RPMI8226 (cell line): ENCODE measurements at regions not wholly inside any gene's neighbourhood (a gene's known extent, or its start where the extent isn't known, plus 50 kb on each side); places are given as distances from the start of the nearest gene placed in this dataset.
"Not testable (repeated sequence)": the region's sequence is repeated elsewhere in the genome, so short reads cannot be mapped to it uniquely, and the experiment has no call there.

Experiments used
- DNase-seq: peaks from one replicate; pipeline ENCODE4 v3.0.0-alpha.2; 2015

GRCh38 chr2:100704711-100705110, 115.2 kb upstream of the NPAS2 start:
- no peak for DNase-seq

DNA sequence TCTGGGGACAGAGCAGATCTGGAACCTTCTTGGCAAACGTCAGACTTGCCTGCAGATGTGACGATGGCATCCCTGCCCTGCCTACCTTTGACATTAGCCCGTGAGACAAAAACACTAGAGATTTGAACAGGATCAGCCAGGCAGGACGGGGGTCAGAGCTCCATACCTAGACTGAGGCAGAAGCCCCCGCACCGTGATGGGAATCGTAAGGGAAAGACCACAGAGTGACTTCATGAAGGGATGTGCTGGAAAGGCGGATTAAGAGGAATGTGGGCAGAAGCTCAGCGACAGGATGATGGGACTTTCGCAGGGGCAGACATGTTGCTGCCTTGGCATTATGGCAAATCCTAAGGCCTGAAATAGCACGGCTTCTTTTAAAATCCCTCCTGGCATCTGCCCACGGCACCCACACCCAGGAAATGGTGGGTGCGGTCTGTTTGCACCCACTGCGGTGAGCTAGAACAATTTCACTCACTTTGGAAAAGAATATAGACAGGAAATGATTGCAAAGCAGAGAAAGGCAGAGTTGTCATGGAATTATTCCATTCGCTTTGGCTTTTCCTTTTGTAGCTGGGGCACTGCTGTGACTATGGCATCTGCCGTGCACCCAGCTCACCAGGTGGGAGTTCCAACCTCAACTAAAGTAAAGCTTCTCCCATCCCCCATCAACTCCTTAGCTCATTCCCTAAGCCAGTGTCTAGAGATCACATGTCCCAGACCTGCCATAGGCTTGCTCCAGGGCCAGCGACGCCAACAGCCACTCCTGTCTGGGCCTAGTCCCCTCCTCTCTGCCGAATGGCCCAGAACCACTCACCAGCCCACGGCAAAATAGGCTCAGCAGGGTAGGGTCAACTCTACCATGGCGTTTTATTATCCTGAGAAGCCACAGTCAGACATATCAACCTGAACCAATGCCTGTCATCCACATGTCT, 112.7 kb upstream of the NPAS2 start:
- DNase-seq = no peak

DNA sequence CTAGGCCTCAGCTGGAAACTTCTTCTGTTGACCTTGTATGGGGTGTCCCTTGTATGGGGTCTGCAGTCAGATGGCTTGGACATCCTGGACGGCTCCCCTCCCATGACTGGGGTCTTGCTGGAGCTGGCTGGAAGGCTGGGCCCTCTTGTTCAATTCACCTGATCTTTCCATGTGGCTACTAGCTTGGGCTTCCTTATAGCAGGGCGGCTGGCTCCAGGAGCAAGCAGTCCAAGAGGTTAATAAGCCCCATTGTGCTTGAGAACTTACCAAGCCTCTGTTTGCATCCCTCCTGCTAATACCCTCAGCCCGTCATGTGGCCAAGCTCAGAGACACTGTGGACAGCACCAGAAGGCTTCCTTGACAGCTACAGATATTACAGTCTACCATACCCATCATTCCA, 111.6 kb upstream of the NPAS2 start:
- no peak for DNase-seq

GRCh38 chr2:100713106-100713505, 106.8 kb upstream of the NPAS2 start:
- DNase-seq = no peak

DNA sequence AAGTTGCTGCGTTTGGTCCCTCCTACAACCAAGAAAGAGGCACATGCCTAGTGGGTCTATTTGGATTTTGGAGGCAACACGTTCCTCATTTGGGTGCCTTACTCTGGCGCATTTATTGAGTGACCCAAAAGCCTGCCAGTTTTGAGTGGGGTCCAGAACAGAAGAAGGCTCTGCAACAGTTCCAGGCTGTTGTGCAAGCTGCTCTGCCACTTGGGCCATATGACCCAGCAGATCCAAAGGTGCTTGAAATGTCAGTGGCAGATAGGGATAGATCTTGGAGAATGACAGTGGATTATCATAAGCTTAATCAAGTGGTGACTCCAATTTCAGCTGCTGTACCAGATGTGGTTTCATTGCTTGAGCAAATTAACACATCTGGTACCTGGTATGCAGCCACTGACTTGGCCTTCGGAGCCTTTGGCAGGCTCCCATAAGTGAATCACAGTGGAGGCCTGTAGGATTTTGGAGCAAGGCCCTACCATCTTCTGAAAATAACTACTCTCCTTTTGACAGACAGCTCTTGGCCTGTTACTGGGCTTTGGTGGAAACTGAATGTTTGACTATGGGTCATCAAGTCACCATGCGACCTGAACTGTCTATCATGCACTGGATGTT, 105.4 kb upstream of the NPAS2 start:
- DNase-seq = not testable (repeated sequence)

DNA sequence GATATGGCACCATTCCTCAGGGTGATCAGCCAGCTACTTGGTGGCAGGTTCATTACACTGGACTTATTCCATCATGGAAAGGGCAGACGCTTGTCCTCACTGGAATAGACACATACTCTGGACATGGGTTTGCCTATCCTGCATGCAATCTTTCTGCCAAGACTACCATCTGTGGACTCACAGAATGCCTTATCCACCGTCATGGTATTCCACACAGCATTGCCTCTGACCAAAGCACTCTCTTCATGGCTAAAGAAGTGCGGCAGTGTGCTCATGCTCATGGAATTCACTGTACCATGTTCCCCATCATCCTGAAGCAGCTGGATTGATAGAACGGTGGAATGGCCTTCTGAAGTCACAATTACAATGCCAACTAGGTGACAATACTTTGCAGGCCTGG, 104.1 kb upstream of the NPAS2 start:
- not testable (repeated sequence) for DNase-seq

- no peak for DNase-seq
Measured at GRCh38 chr2:100716581-100716980, 103.4 kb upstream of the NPAS2 start.

DNA sequence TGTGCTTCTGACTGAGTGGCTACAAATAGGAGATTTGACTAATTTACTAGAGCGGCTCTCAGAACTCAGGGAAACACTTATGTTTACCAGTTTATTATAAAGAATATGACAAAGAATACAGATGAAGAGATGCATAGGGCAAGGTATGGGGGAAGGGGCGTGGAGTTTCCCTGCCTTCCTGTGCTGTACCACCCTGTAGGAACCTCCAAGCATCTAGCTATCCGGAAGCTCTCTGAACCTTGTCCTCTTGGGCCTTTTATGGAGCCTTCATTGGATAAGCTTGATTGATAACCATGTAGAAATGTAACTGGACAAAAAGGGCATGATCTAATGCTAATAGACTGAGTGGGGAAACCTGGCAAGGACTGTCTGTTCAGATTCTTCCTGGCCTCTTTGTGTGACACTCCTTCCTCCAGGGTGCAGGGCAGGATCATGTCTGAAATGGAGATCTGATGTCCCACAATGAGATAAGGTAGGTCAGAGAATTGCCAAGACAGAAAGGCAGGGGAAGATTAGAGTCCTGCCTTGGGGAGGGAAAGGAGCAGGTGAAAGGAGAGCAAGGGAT, 101.8 kb upstream of the NPAS2 start:
- no peak for DNase-seq

GRCh38 chr2:100720445-100720844, 99.5 kb upstream of the NPAS2 start:
- DNase-seq = no peak

- no peak for DNase-seq
Measured at GRCh38 chr2:100721693-100722092, 98.2 kb upstream of the NPAS2 start.

DNA sequence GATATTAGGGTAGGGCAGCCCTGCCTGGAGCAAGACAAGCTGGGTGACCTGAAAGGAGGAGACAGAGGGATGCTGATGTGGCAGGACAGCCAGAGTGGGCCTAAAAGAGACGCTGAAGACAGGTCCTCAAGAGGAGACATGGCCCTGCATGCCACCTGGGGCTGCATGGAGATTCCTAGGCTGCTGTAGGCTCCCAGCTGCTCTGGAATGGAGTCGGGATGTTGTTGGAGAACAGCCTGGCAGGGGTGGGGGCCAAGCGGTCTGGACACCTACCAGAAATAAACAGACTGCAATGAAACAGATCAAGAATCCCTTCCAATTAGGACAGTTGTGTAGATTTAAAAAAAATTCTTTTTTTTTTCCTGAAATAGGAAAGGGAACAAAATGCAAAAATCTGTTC, 97.8 kb upstream of the NPAS2 start:
- DNase-seq = no peak

- DNase-seq = no peak
Measured at GRCh38 chr2:100726866-100727265, 93.1 kb upstream of the NPAS2 start.

GRCh38 chr2:100730290-100730868, 89.6 kb upstream of the NPAS2 start:
- DNase-seq = peak; percentile 14

DNA sequence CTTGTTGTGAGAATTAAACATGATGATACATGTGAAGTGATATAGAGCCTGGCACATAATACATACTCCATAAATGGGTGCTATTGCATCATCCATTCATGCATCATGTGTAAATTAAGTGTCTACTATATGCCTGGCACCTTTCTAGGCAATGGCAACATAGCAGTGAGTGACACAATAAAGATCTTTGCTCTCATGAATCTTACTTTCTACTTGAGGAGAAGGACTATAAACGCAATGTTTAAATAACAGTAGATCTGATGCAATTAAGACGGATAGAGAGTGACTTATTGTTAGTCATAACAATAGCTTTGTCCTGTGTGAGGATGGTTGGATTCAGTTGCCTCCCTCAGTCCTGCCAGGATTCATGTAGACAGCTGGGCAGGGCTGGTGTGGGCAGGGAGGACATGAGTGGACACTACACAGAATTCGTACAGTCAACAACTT, 88.4 kb upstream of the NPAS2 start:
- DNase-seq = no peak

DNA sequence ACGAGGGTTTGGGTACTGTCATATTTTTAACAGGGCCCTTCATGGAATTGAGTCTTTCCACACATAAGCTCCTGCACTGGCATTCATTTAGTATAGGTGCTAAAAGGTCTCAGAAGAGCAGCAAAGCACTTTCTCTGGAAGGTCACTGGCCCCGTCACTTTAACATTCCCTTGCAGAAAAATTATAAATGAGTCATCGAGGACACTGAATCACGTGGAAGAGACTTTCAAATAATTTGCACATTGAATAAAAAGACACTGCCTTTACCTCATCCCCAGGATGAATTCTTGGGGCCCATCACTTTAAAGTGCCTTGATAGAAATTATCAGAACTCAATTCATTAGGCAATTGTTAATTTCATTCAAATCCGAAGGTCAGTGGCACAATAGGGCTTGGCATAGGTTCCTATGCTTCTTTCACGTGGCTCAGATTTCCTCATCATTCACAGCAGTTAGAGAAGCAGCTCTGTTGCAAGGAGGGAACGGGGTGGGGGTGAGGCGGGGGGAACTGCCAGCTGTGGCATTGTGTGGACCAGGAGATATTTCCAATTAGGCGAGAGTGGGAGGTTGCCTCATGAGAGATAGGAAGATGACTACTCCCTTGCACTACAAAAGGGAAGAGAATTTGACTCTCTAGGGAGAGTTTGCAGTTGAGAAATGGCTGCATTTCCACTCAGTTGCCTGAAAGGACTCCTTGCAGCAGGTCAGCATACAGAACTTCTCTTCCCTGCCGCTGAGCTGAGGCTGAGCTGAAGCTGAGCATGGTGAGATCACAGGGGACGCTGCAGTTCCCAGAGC, 86.3 kb upstream of the NPAS2 start:
- DNase-seq = no peak

DNA sequence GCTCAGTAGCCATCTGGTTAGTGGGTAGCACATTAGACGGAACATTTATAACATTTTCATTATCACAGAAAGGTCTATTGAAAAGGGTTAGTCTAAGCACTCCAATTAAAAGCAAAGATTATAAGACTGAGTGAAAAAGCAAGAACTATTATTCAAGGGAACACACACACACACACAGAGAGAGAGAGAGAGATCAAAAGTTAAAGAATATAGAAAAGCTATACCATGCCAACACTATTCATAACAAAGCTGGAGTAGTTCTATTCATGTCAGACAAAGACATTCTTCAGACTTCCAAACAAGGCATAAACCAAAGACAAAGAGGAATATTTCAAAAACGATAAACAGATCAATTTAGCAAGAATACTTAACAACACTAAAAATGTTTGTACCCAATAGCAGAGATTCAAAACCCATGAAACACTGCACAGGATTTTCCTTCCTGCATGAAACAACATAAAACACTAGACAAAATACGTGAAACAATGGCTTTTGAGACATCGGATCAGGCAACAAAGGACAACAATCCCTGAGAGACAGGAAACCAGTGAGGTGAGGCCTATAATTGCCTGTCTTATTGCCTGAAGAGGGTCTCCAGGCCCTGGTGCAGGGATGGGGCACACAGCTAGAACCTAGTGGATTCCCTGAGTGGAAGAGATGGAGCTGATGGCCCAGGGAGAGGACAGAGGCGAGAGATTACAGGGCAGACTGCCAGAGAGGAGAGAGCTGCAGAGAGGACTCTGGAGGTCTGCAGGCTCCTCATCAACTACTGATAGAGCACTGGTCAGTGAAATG, 83.6 kb upstream of the NPAS2 start:
- DNase-seq = no peak

DNA sequence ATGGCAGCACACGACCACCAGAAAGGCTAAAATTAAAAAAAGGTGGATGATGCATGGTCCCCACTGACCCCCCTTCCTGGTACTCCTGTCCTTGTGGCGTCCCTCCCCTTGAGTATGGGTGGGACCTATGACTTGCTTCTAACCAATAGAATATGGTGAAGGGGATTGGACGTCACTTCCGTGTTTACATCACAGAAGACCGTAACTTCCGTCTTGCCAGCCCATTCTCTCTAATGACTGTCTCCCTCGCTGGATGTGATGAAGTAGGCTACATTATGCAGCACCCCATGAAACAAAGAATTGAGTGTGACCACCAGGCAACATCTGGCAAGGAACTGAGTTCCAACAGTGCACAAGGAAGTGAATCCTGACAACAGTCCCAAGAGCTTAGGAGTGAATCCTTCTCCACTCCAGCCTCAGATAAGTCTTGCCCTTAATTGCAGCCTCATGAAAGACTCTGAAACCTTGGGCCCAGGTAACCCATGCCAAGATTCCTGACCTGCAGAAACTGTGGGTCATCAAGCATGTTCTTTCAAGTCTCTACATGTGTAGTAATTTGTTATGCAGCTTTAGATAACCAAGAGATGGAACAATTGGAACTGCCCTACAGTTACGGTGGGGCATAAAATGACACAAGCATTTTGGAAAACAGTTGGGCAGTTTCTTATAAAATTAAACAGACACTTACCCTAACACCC, 80.1 kb upstream of the NPAS2 start:
- DNase-seq = peak; percentile 16

GRCh38 chr2:100741880-100742276, 78.1 kb upstream of the NPAS2 start:
- DNase-seq = no peak

DNA sequence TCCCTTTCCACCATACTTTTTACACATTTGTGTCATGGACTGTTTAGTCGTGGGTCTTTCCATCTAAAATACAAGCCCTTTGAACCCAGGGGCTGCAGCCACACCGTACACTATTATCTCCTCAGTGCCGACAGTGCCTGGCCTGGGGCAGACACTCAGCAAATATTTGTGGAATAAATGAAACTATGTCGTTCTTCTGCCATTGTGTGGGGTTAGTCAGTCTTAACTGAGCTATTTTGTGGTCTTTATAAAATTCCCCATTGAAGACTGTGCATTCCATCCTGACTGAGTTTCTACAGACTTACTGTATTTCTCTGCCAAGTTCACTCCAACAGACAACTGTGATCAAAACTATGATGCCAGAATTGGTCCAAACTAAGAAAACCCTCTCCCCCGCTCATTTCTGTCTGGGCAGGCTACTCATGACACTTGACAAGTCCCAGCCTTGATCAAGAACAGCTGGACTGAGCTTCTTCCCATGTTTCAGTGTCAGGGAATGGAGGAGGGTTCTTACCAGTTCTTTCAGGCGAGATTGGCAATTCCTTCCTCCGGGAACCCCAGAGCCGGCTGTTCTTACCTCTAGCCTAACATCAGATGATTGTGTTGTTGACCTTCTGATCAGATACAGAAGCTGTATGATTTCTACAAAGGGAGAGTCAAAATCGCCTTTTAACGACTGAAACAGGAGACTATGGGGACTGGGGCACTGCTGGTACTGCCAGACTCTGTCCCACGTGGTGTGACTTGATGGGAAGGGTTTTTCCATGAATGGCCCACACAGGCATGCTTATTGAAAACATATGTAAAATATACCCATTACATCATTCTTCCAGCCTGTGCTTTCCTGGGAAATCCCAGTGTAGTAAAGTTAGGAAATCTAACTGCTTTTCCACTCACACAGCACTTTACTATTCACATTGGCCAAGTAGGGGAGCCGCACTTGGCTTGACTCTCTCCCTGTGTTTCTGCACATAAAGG, 77.4 kb upstream of the NPAS2 start:
- no peak for DNase-seq

DNA sequence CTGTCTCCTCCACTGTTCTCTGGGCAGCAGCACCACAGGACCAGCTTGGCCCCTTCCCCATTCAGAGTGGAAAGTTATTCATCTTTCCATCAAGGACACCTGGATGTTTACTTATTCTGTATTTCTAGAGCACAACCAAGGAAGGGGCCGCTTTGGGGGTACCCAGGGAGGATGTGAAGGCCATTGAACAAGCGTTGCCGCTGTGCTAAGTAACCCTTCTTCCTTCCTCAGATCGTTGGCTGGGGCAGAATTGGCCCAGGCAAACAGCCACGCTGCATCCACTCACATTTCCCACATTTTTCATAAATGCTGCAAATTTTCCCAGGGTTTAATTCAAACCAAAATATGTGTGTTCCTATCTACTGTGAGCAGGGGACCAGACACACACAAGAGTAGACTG, 76.2 kb upstream of the NPAS2 start:
- no peak for DNase-seq
